ENCODE measurements at regions not wholly inside any gene's neighbourhood (a gene's known extent, or its start where the extent isn't known, plus 50 kb on each side); places are given as distances from the start of the nearest gene placed in this dataset.

DNA sequence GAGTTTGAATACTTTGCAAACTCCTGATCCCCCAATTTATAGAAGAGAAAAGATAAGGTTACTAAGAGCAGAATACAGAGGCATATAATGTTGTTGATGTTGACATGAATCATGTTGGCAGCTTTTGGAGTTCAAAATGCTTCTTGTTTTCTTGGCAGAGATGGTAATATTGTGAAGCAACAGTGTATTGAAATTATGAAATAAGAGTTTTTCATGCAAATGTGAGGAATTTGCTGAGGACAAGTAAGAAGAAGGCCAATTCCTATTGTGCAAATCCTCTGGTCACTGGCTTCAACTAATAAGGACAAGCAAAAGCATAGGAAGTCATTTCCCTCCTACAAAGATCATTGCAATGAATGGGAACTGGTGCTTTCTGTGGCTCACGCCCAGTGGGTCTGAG is 126.9 kb upstream of the CHL1 start:
- no peak for TF ChIP-seq YY1 (IDR thresholded peaks at IDR 0.05; ENCODE audit: insufficient read depth, insufficient read length)
- no peak for TF ChIP-seq SUZ12 (IDR thresholded peaks at IDR 0.05; ENCODE audit: extremely low read depth, insufficient read depth, insufficient read length)
- no peak for TF ChIP-seq ZNF274 (IDR thresholded peaks at IDR 0.05; ENCODE audit: low read depth, low read length)

All from NT2/D1 (cell line).